Ascending aorta (tissue), 2 donors: ENCODE measurements at regions not wholly inside any gene's neighbourhood (a gene's known extent, or its start where the extent isn't known, plus 50 kb on each side); places are given as distances from the start of the nearest gene placed in this dataset.

Experiments
- DNase-seq, 2 donors: peaks; one replicate each; pipeline ENCODE4 v3.0.0-alpha.2; 2019; ENCODE audit warnings: low spot score in 2 of 2
- H3K27ac ChIP-seq, 2 donors: fragments of 200-600 bp; sonication (generic); one replicate each; pipeline ENCODE4 v1.5.1; 2016 to 2017; ENCODE audit warnings: mild to moderate bottlenecking in 1 of 2
- H3K27me3 ChIP-seq: fragments of 200-600 bp; sonication (generic); one replicate; pipeline ENCODE4 v1.5.1; 2017
- H3K36me3 ChIP-seq, 2 donors: fragments of 200-600 bp; sonication (generic); one replicate each; pipeline ENCODE4 v1.5.1; 2016
- H3K4me1 ChIP-seq, 2 donors: fragments of 200-600 bp; sonication (generic); one replicate each; pipeline ENCODE4 v1.5.1; 2016 to 2017; ENCODE audit warnings: mild to moderate bottlenecking in 1 of 2
- H3K4me3 ChIP-seq, 2 donors: fragments of 200-600 bp; sonication (generic); one replicate each; pipeline ENCODE4 v1.5.1; 2016 to 2017; ENCODE audit warnings: mild to moderate bottlenecking in 1 of 2
- H3K9me3 ChIP-seq, 2 donors: fragments of 200-600 bp; sonication (generic); one replicate each; pipeline ENCODE4 v1.5.1; 2016
- intact Hi-C: fragments of 100-400 bp; cut with DNase I; formaldehyde crosslinking; loops from one replicate; pipeline ENCODE4 v1.15.1; 2023
- TF ChIP-seq, protein P1 (sequence below), 3 experiments: fragments of 200-600 bp in 2 of 3; fragments of 450-650 bp in 1 of 3; sonication (generic) in 2 of 3; IDR thresholded peaks; one replicate each; pipeline ENCODE4 v1.5.1; 2016 to 2019; ENCODE audit warnings: antibody characterized with exemption in 3 of 3, mild to moderate bottlenecking in 1 of 3, moderate library complexity in 1 of 3

DNA sequence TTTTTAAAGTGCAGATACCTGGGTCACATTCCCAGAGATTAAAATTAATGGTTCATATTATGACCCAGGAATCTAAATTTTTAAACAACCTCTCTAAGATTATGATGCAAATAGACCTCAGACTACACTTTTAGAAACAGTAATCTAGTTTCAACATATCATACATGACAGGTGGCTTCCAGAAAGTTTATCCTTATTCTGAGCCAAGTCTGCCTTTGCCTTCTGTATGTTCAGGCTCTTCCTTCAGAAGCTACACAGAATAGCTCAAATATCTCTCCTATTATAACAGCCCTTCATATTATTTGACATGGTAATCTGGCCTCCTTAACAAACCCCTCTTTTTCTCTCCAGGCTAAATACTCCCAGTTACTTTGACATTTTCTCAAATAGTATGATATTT, 101.9 kb downstream of the FZD1 start:
- TF ChIP-seq, protein P1, sequence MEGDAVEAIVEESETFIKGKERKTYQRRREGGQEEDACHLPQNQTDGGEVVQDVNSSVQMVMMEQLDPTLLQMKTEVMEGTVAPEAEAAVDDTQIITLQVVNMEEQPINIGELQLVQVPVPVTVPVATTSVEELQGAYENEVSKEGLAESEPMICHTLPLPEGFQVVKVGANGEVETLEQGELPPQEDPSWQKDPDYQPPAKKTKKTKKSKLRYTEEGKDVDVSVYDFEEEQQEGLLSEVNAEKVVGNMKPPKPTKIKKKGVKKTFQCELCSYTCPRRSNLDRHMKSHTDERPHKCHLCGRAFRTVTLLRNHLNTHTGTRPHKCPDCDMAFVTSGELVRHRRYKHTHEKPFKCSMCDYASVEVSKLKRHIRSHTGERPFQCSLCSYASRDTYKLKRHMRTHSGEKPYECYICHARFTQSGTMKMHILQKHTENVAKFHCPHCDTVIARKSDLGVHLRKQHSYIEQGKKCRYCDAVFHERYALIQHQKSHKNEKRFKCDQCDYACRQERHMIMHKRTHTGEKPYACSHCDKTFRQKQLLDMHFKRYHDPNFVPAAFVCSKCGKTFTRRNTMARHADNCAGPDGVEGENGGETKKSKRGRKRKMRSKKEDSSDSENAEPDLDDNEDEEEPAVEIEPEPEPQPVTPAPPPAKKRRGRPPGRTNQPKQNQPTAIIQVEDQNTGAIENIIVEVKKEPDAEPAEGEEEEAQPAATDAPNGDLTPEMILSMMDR (IDR thresholded peaks at IDR 0.05): no peak
- intact Hi-C loops: no loop called here
- Histone ChIP-seq H3K36me3 (no peaks in the 10 kb centered on the region), H3K9me3 (no peaks in the 10 kb centered on the region), H3K27ac (no peak overlapping the region), H3K27me3 (no peaks in the 10 kb centered on the region), H3K4me3 (no peak overlapping the region), H3K4me1 (no peaks in the 10 kb centered on the region)
- DNase-seq: no peak

DNA sequence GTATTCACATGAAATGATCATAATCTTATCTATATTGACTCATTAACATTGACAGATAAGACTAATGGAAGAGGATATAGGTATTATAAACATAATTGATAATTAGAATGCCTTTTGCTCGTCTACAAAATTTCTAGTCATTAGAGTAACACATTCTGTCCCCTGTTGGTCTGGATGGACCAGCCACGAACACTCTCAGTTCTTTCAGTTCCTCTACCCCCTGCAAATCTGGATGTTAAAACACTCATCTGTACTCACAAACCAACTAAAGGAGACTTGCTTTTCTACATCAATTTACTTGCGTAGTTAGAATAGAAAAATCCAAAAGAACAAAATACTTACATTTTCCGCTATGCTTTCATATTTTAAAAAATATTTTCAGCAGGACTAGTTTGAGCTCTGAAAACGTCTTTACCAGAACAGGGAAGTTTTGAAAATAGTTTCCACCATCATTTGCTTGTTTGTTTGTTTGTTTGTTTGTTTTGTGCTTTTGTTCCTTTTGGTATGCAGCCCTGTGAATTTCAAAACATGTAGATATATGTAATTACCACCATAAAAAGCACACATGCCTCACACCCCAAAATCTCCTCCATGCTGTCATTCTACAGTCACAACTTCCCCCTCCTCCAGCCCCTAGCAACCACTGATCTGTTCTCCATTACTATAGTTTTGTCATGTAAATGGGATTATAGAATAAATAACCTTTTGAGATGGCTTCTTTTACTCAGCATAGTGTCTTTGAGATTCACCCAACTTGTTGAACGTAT, 103.8 kb downstream of the FZD1 start:
- H3K27ac ChIP-seq: no peak overlapping the region
- no peaks in the 10 kb centered on the region for H3K9me3 ChIP-seq
- TF ChIP-seq, protein P1 (IDR thresholded peaks at IDR 0.05): no peak
- no peaks in the 10 kb centered on the region for H3K4me1 ChIP-seq
- DNase-seq: no peak
- no peaks in the 10 kb centered on the region for H3K27me3 ChIP-seq
- H3K36me3 ChIP-seq: no peaks in the 10 kb centered on the region
- intact Hi-C loops: no loop called here
- no peak overlapping the region for H3K4me3 ChIP-seq

DNA sequence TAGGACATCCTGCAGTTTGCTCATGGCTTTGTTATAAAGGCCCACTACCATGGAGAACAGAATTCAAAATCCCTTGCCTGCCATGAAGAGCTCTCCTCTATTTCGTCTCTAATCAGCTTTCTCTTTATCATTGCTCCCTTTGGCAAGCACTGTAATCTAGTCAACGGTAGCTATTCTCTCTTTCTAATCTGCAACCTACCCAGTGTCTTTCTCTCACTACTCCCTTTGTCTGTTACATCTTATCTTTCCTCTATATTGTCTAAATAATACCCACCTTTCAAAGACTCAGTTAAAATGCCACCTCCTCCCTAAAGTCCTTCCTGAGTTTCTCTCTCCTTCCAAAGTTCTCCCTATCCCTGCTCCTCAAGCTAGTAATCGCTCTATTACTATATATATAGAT, 108.1 kb downstream of the FZD1 start:
- no peak overlapping the region for H3K27ac ChIP-seq
- TF ChIP-seq, protein P1 (IDR thresholded peaks at IDR 0.05): no peak
- H3K4me1 ChIP-seq: no peaks in the 10 kb centered on the region
- intact Hi-C loops: no loop called here
- no peaks in the 10 kb centered on the region for H3K9me3 ChIP-seq
- no peaks in the 10 kb centered on the region for H3K27me3 ChIP-seq
- no peak for DNase-seq
- H3K36me3 ChIP-seq: no peaks in the 10 kb centered on the region
- H3K4me3 ChIP-seq: no peak overlapping the region

DNA sequence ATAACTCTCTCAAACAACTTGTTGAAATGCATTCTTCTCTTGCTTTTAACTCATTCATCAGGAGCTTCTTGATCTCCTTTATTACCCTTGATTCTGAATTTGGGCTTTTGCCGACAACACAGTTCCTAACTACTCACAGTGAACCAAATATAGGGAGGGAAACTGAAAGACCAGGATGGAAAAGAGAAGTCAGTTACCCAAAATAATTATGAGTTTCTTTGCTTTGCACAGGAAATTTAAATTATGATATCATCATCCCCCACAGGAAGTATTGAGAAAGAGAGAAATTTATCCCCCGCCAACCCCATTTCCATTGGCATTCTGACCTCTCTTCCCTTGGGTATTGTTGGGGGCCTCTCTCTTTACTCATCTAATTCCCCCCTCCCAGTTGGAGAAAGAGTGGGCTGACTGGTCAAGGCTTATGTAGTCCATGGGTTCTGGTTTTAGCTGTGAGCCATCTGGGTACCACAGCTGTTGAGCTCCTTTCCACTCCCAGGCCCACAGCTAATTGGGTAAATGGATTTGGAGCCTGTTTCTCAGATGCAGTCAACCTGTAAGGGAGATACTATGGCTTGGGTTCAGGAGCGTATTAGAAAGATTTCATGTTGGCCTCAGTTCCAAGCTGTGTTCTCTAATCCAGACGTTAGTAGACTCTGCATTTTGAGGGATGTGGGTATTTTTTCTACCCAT, 109.0 kb downstream of the FZD1 start:
- DNase-seq: no peak
- no peaks in the 10 kb centered on the region for H3K4me1 ChIP-seq
- H3K27me3 ChIP-seq: no peaks in the 10 kb centered on the region
- no peak overlapping the region for H3K4me3 ChIP-seq
- intact Hi-C loops: no loop called here
- no peaks in the 10 kb centered on the region for H3K9me3 ChIP-seq
- no peaks in the 10 kb centered on the region for H3K36me3 ChIP-seq
- no peak overlapping the region for H3K27ac ChIP-seq
- TF ChIP-seq, protein P1 (IDR thresholded peaks at IDR 0.05): no peak

DNA sequence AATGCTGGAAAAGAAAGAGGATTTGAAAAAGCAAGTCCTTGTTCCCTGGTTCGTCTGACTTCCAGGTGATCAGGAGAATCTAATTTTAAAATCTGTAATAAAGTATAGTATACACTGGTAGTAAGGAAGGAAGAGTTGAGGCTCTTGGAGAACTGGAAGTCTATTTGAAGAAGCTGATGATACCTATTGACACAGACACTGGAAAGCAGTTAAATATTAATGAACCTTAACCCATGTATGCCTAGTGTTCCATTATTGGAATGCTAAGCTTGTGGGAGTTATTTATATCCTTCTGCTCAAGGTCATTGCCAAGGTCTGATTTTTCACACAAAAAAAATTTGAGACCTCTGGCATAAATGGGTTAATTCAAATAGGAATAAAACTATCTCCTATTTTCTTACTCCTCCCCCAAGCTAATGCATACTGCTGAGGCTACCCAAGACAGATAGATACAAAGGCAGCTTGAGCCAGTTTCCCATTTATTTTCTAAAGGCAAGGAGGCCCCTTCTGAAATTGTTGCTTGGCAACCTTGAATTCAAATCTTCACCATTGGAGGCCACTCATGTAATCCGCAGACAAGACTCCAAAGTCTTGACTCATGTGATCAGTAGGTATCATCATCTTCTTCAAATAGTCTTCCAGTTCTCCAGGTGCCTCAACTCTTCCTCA, 110.2 kb downstream of the FZD1 start:
- intact Hi-C loops: no loop called here
- DNase-seq: no peak
- H3K4me3 ChIP-seq: no peak overlapping the region

More for the DNA sequence above, 110.2 kb downstream of the FZD1 start:
- Histone ChIP-seq H3K9me3 (no peaks in the 10 kb centered on the region), H3K27me3 (no peaks in the 10 kb centered on the region), H3K36me3 (no peaks in the 10 kb centered on the region), H3K27ac (no peak overlapping the region), H3K4me1 (no peaks in the 10 kb centered on the region)
- TF ChIP-seq, protein P1 (IDR thresholded peaks at IDR 0.05): no peak
